MM.1S (cell line): ENCODE measurements at regions not wholly inside any gene's neighbourhood (a gene's known extent, or its start where the extent isn't known, plus 50 kb on each side); places are given as distances from the start of the nearest gene placed in this dataset.

Experiments used
- DNase-seq: peaks from one replicate; pipeline ENCODE4 v3.0.0-alpha.2; 2015
- H2AFZ ChIP-seq: fragments of 300-600 bp; sonication (generic); 2 replicates; pipeline ENCODE4 v1.6.0; 2016; ENCODE audit warnings: antibody characterized with exemption, low read length
- H3F3A ChIP-seq: fragments of 300-600 bp; sonication (generic); 2 replicates; pipeline ENCODE4 v1.6.1; 2016; ENCODE audit warnings: mild to moderate bottlenecking, antibody characterized with exemption, low read length, moderate library complexity, mixed read lengths; ENCODE audit not compliant: insufficient read depth
- H3K27ac ChIP-seq: fragments of 300-600 bp; sonication (generic); 2 replicates; pipeline ENCODE4 v1.5.1; 2016; ENCODE audit warnings: mild to moderate bottlenecking, low read length
- H3K27me3 ChIP-seq: fragments of 300-600 bp; sonication (generic); replicated peaks from 2 replicates; pipeline ENCODE4 v1.6.0; 2016; ENCODE audit warnings: low read length; ENCODE audit not compliant: insufficient read depth
- H3K36me3 ChIP-seq: fragments of 300-600 bp; sonication (generic); replicated peaks from 2 replicates; pipeline ENCODE4 v1.6.1; 2016; ENCODE audit warnings: mild to moderate bottlenecking, low read length, mixed read lengths; ENCODE audit not compliant: insufficient read depth
- H3K4me1 ChIP-seq: fragments of 300-600 bp; sonication (generic); 2 replicates; pipeline ENCODE4 v1.6.1; 2016; ENCODE audit warnings: low read length, mixed read lengths
- H3K4me2 ChIP-seq: fragments of 300-600 bp; sonication (generic); 2 replicates; pipeline ENCODE4 v1.6.0; 2016; ENCODE audit warnings: low read depth, low read length
- H3K4me3 ChIP-seq: fragments of 300-600 bp; sonication (generic); 2 replicates; pipeline ENCODE4 v1.5.1; 2016; ENCODE audit warnings: low read length, mixed read lengths
- H3K79me2 ChIP-seq: fragments of 300-600 bp; sonication (generic); 2 replicates; pipeline ENCODE4 v1.6.1; 2016; ENCODE audit warnings: mixed run types, low read length, mixed read lengths
- H3K9ac ChIP-seq: fragments of 300-600 bp; sonication (generic); 2 replicates; pipeline ENCODE4 v1.6.1; 2016; ENCODE audit warnings: low read length, mixed read lengths
- H3K9me2 ChIP-seq: fragments of 300-600 bp; sonication (generic); replicated peaks from 2 replicates; pipeline ENCODE4 v1.6.1; 2016; ENCODE audit warnings: mild to moderate bottlenecking, low read length, mixed read lengths; ENCODE audit not compliant: insufficient read depth
- H3K9me3 ChIP-seq: fragments of 300-600 bp; sonication (generic); replicated peaks from 2 replicates; pipeline ENCODE4 v1.6.1; 2016; ENCODE audit warnings: mild to moderate bottlenecking, low read length, mixed read lengths; ENCODE audit not compliant: insufficient read depth
- H4K20me1 ChIP-seq: fragments of 300-600 bp; sonication (generic); 2 replicates; pipeline ENCODE4 v1.6.1; 2016; ENCODE audit warnings: mild to moderate bottlenecking, low read length, moderate library complexity, mixed read lengths; ENCODE audit not compliant: insufficient read depth
- CTCF ChIP-seq: fragments of 300-600 bp; sonication (generic); IDR thresholded peaks from 2 replicates; pipeline ENCODE4 v1.5.1; 2016; ENCODE audit warnings: antibody characterized with exemption, low read length, mixed read lengths
- EZH2 ChIP-seq: fragments of 300-600 bp; sonication (generic); optimal IDR thresholded peaks from 2 replicates; pipeline ENCODE3; 2017; ENCODE audit warnings: low read depth, mild to moderate bottlenecking, antibody characterized with exemption, low read length, mixed read lengths
- EZH2phosphoT487 ChIP-seq: fragments of 300-600 bp; sonication (generic); IDR thresholded peaks from 2 replicates; pipeline ENCODE4 v1.6.1; 2018; ENCODE audit warnings: antibody characterized with exemption, low read length

- Histone ChIP-seq H3K9ac (no peak overlapping the region), H3K36me3 (no peaks in the 10 kb centered on the region), H3F3A (no peaks in the 10 kb centered on the region), H3K27ac (no peak overlapping the region), H3K4me1 (no peaks in the 10 kb centered on the region), H3K9me2 (no peaks in the 10 kb centered on the region), H4K20me1 (no peaks in the 10 kb centered on the region), H3K4me3 (no peak overlapping the region), H3K27me3 (no peaks in the 10 kb centered on the region), H3K9me3 (no peaks in the 10 kb centered on the region), H3K4me2 (no peak overlapping the region), H3K79me2 (no peaks in the 10 kb centered on the region), H2AFZ (no peak overlapping the region)
- no peak for DNase-seq
- TF ChIP-seq EZH2phosphoT487 = no peak
- no peak for TF ChIP-seq CTCF
- TF ChIP-seq EZH2 = no peak
These were observed 590.2 kb downstream of the SH2D4B start for GRCh38 chr10:81127931-81128330.

GRCh38 chr10:81130014-81130413, 592.3 kb downstream of the SH2D4B start:
- no peaks in the 10 kb centered on the region for H3K9me2 ChIP-seq
- no peak overlapping the region for H3K4me3 ChIP-seq
- no peak overlapping the region for H3K27ac ChIP-seq
- no peak for DNase-seq
- H4K20me1 ChIP-seq = no peaks in the 10 kb centered on the region
- no peaks in the 10 kb centered on the region for H3K36me3 ChIP-seq
- TF ChIP-seq EZH2 = no peak
- TF ChIP-seq EZH2phosphoT487 = no peak
- no peak for TF ChIP-seq CTCF
- no peaks in the 10 kb centered on the region for H3F3A ChIP-seq
- no peaks in the 10 kb centered on the region for H3K9me3 ChIP-seq
- no peaks in the 10 kb centered on the region for H3K79me2 ChIP-seq
- no peak overlapping the region for H3K4me2 ChIP-seq
- H3K9ac ChIP-seq = no peak overlapping the region
- no peak overlapping the region for H2AFZ ChIP-seq
- peaks cover 7% of the 10 kb centered on the region; the same call in 1 of the 2 replicates for H3K4me1 ChIP-seq
- no peaks in the 10 kb centered on the region for H3K27me3 ChIP-seq

DNA sequence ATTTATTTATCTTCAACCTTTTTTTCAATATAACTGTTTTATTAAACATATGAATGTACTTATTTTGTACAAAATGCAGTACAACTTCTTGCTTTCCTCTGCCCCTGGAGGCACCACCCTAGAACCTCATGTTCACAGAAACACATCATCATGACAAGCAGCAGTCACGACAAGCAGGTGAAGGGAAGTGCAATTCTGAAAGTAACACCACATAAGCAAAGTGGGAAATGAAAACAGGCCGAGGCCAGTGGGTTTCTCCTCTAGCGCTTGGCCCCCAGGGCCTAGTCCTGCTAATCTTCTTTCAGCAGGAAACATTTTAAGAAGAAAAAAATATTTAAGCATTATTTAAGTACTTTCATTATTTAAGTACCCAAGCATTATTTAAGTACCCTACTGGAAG, 598.1 kb downstream of the SH2D4B start:
- H3K79me2 ChIP-seq = no peaks in the 10 kb centered on the region
- H3K27me3 ChIP-seq = no peaks in the 10 kb centered on the region
- DNase-seq = peak; percentile 78
- no peaks in the 10 kb centered on the region for H4K20me1 ChIP-seq
- H3K4me2 ChIP-seq = peak overlapping the region; percentile 77
- H3K9me2 ChIP-seq = no peaks in the 10 kb centered on the region
- H3F3A ChIP-seq = peaks cover 12% of the 10 kb centered on the region
- H2AFZ ChIP-seq = peak overlapping the region; percentile 62
- no peaks in the 10 kb centered on the region for H3K36me3 ChIP-seq
- TF ChIP-seq CTCF (peak; percentile 10; the same call in 1 of the 2 replicates), EZH2phosphoT487 (no peak), EZH2 (no peak)
- H3K9me3 ChIP-seq = no peaks in the 10 kb centered on the region
- H3K27ac ChIP-seq = peak overlapping the region; percentile 67; the same call in 1 of the 2 replicates
- H3K9ac ChIP-seq = no peak overlapping the region; the same call in 1 of the 2 replicates
- H3K4me3 ChIP-seq = no peak overlapping the region
- H3K4me1 ChIP-seq = peaks cover 18% of the 10 kb centered on the region
